Activated T-helper 9 cell treated with anti-CD3 and anti-CD28 coated beads, Interleukin-2, amount 50 U/mL, for 16 hours (primary cell): ENCODE measurements at regions not wholly inside any gene's neighbourhood (a gene's known extent, or its start where the extent isn't known, plus 50 kb on each side); places are given as distances from the start of the nearest gene placed in this dataset.

Experiments
- DNase-seq: peaks from one replicate; pipeline ENCODE4 v3.0.0-alpha.2; 2020; ENCODE audit warnings: low read depth

GRCh38 chr13:84050536-84050935 is 168.3 kb upstream of the SLITRK1 start:
- no peak for DNase-seq

- DNase-seq, result no peak
Measured at GRCh38 chr13:84049443-84050219, 167.4 kb upstream of the SLITRK1 start.

- no peak for DNase-seq
Measured at GRCh38 chr13:84044805-84045204, 162.5 kb upstream of the SLITRK1 start.

DNA sequence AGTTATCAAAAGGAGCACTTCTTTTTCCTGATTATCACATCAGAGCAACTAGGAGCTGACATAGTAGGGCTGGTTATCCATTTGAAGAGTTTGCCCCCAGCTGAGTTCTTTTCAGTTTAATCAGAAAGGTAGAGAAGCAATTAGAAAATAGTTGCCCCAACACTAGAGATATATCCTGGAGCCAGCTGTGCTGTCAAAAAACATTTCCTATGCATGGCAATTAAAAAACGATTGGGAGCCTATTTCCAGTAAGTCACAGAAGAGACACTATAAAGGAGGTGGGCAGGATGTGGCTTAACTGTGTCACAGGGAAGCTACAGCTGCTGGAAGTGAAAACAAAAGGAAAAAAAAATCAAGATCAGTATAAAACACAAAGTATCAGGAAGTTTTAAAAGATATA is 155.7 kb upstream of the SLITRK1 start:
- no peak for DNase-seq

DNA sequence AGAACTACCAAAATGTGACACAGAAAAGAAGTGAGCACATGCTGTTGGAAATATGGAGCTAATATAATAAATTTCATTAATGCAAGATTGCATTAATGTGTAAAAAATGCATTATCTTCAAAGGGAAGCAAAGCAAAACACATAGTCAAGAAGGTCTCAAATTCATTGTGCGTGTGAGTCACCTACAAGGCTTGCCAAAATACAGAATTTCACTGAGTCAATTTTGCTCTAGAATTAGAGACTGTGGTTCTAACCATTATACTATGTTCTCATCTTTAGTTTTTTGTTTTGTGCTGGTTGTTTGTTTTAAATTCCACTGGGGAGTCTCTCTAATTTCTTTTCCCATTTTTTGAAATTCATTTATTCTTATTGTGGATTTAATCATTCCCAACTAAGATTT is 149.8 kb upstream of the SLITRK1 start:
- DNase-seq, result no peak

DNA sequence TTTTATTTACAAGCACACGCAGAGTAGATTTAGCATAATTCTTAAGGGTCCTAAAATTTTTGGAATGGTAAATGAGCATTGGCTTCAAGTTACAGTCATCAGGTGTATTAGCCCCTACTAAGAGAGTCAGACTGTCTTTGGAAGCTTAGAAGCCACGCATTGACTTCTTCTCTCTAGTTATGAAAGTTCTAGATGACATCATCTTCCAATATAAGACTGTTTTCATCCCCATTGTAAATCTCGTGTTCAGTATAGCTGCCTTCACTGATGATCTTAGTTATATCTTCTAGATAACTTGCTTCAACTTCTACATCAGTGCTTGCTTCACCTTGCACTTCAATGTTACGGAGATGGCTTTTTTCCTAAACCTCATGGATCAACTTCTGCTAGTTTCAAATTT is 148.8 kb upstream of the SLITRK1 start:
- DNase-seq, result no peak

DNA sequence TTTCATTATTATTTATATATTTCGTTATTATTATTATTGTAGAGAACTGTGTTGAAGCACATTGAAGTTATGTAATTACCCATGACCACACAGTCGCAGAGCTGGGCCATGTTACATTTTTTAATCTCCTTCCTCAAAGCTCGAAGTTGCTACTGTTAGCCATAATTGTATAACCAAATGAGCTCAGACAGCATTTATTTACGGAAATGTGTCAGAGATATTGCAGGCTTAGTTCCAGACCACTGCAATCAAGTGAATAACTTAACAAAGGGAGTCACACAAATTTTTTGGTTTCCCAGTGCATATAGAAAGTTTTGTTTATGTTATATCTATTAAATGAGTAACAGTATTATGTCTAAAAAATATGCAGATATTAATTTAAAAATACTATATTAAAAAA is 147.1 kb upstream of the SLITRK1 start:
- no peak for DNase-seq

- DNase-seq, result no peak
Measured at GRCh38 chr13:84025824-84026223, 143.6 kb upstream of the SLITRK1 start.

DNA sequence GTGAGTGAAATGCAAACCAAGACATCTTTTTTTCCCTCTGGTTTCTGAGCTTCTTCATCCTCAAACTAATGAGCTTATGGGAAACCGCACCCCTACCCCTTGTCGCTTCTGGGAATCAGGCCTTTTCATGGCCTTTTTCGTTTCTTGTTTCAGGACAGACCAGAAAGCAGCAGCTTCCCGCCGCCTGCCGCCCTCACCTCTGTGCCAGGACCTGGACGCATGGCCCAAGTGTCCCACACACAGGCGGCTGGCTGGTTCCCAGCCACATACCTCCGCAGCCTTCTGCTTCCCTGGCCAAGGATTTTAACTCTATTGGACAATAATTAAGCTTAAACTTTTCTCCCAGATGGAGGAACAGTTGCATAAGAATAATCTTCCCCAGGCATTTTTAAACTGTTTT is 114.1 kb upstream of the SLITRK1 start:
- no peak for DNase-seq

- DNase-seq, result no peak
Measured at GRCh38 chr13:83995930-83996329, 113.7 kb upstream of the SLITRK1 start.

DNA sequence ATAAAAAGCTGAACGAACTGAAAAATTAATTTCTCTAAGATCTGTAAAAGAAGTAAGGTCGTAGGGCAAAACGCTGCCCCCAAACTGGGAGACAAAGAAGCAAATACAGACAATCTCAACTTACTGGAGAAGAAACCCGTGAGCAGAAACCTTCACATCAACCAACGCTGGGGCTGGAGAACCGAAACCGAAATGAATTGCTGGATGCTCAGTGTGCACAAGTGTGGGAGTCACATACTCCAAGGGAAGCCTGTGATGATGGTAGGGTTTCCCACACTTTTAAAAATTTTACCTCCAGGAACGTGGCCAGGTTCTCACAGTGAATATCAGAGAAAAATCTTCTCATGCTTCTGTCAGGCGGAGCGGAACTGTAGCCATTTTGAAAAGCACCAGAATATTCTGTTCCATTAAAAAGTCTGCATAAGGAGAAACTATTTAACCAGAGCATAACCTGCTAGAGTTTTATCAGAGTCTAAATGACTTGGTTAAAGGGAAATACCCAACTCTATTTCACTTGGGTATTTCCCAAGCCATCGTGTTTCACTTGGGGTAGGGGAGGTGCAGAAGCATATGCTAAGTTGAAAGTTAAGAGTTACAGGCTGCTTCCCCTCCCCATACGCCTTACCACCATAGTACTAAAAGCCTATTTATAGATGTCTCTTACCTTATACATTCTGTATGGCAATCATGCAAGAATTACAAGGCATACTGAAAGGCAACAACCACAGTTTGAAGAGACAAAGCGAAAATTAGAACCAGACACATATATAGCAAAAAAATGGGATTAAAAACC is 110.5 kb upstream of the SLITRK1 start:
- no peak for DNase-seq

DNA sequence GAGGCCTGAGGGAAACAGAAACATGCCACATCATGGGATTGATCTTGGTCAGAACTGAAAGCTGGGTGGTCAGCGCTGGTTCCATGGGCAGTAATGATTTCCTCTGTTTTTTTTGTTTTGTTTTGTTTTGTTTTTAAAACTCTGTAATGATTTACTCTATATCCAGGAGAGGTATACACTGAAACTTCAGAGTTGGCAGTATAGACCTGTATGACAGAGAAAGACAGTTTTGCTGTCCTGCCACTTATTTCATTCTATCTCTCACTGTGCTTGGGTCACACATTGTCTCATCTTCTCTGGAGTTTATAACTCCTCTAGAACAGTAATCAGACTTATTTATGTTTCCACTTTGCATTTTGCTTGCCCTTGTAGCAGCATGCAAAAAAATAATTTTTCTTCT is 105.1 kb upstream of the SLITRK1 start:
- no peak for DNase-seq

DNA sequence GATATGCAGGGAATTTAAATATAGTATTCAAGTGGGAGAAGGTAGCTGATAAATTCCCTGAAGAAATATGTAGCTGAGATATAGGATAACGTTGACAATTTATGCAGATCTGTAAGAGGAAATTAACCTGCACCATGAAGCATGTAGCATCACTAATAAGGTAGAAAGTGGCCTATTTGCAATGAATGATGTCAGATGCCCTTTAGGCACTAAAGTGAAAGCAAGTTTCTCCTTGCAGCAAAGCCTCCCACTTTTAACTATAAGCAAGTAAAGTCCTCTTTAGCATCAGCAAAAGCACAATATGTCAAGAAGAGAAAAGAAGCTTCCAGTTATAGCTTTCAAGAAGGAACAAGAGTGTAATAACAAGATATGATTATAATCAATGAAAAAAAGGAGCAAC is 102.5 kb upstream of the SLITRK1 start:
- DNase-seq, result no peak

- no peak for DNase-seq
Measured at GRCh38 chr13:83980331-83980730, 98.1 kb upstream of the SLITRK1 start.

DNA sequence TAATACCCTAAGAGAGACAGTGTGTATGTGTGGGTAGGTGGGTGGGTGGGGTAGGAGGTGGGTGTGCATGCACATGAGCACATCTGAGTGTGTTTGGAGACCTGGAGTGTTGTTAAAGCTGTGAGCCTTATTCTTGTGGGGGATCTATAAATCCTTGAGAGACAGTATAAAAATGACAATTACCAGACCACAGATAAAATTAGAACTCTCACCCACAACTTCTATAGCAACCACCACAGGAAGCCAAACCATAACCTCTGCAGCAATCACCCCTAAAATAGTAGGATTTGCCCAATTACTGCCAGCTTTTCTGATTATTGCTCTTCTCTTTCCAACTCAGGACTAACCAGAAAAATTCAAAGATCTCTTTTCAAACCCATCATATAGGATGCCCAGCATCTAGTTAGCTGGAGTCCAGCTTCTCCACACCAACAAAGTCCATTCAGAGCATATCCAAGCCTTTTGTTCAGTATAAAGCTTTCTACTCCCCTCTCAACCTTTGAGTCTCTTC is 93.4 kb upstream of the SLITRK1 start:
- DNase-seq, result no peak

DNA sequence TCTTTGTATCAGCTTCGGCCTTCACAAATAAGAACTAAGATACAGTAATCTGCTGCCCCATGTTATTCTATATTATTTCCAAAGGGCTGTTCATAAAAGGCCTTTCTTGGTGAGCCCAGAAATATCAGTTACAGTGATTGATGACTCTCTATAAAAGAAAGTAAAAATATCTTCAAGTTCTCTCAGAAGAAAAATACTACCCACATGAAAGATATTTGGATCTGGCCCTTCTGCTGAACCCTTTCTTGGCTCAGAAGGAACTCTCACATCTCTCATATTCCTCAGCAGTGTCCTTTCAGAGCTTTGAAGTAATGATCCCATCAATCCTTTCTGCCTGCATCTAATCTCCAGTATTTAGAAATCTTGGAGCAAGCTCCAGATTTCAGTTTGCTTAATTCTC is 76.3 kb upstream of the SLITRK1 start:
- no peak for DNase-seq

- no peak for DNase-seq
Measured at GRCh38 chr13:83955011-83955410, 72.7 kb upstream of the SLITRK1 start.

- no peak for DNase-seq
Measured at GRCh38 chr13:83953916-83954315, 71.6 kb upstream of the SLITRK1 start.

- DNase-seq, result no peak
Measured at GRCh38 chr13:83950293-83950692, 68.0 kb upstream of the SLITRK1 start.

- DNase-seq, result no peak
Measured at GRCh38 chr13:83943530-83944279, 61.4 kb upstream of the SLITRK1 start.

DNA sequence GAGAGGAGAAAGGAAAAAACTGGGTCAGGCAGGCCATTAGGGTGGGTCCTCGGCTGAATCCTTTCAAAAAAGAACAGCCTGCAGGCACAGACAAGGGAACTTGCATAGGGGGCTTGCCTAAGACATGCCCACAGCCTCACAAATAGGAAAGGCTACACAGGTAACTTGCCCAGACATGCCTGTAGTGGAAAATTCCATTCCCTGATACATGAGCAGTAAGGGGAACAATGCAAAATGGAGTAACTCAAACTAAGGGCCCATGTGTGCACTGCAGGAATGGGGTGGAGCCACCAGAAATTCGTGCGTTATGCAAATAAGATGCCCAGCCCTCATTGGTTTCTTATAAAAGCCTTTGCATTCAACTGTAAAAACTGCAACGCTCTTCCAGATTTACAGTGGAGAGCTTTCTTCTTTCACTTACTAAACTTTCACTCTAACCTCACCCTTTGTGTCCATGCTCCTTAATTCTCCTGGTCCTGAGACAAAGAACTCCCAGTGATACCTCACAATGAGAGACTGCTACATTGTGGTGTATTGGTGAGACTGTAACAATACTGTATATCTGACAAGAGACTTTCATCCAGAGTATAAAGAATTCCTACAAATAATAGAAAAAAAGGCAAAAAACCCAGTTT is 59.5 kb upstream of the SLITRK1 start:
- DNase-seq, result no peak

DNA sequence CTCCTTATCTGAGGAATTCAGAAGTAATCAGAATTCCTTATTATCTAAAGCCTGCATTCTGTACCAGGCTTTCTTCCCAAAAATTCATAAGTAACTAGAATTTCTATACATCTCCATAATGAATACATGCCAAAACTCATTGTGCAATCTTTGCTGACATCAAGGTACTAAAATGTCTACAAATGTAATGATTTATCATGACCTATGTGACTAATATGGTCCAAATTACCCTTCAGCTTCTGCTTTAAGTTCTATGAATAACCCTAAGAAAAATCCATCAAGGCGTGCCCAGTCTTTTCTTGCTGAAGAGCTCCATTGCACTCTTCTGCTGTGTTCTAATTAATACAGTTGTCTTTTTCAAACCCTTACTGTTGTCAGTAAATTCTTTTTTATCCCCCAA is 58.5 kb upstream of the SLITRK1 start:
- DNase-seq, result no peak
